HG02759 (cell line): ENCODE measurements at regions not wholly inside any gene's neighbourhood (a gene's known extent, or its start where the extent isn't known, plus 50 kb on each side); places are given as distances from the start of the nearest gene placed in this dataset.
"Not testable (repeated sequence)": the region's sequence is repeated elsewhere in the genome, so short reads cannot be mapped to it uniquely, and the experiment has no call there.

Experiments used
- ATAC-seq: cut with Tn5 transposase; IDR thresholded peaks from one replicate; pipeline ENCODE4 v1.9.1; 2021; ENCODE audit warnings: mild to moderate bottlenecking, moderate library complexity; ENCODE audit not compliant: unreplicated experiment

- no peak for ATAC-seq
Observed at GRCh38 chr2:153308466-153308865, 170.1 kb downstream of the RPRM start.

- ATAC-seq = no peak
Observed at GRCh38 chr2:153307223-153307622, 171.3 kb downstream of the RPRM start.

- no peak for ATAC-seq
Observed at GRCh38 chr2:153299809-153300208, 178.8 kb downstream of the RPRM start.

- no peak for ATAC-seq
Observed at GRCh38 chr2:153299217-153299616, 179.3 kb downstream of the RPRM start.

GRCh38 chr2:153294199-153294786 is 184.3 kb downstream of the RPRM start:
- no peak for ATAC-seq

GRCh38 chr2:153291718-153292117 is 186.8 kb downstream of the RPRM start:
- peak; percentile 51 for ATAC-seq

- ATAC-seq = peak; percentile 78
Observed at GRCh38 chr2:153287109-153287801, 191.3 kb downstream of the RPRM start.

- ATAC-seq = no peak
Observed at GRCh38 chr2:153268941-153269461, 209.6 kb downstream of the RPRM start.

GRCh38 chr2:153256876-153257275 is 221.7 kb downstream of the RPRM start:
- not testable (repeated sequence) for ATAC-seq

- ATAC-seq = not testable (repeated sequence)
Observed at GRCh38 chr2:153246636-153247035, 231.9 kb downstream of the RPRM start.

GRCh38 chr2:153235516-153235915 is 243.0 kb downstream of the RPRM start:
- peak; percentile 91 for ATAC-seq

GRCh38 chr2:153232464-153232863 is 246.1 kb downstream of the RPRM start:
- no peak for ATAC-seq

GRCh38 chr2:153230977-153231376 is 247.6 kb downstream of the RPRM start:
- ATAC-seq = no peak

- no peak for ATAC-seq
Observed at GRCh38 chr2:153228904-153229303, 249.7 kb downstream of the RPRM start.

GRCh38 chr2:153227981-153228380 is 250.6 kb downstream of the RPRM start:
- ATAC-seq = no peak

- no peak for ATAC-seq
Observed at GRCh38 chr2:153222231-153223165, 256.1 kb downstream of the RPRM start.

- no peak for ATAC-seq
Observed at GRCh38 chr2:153221506-153221905, 257.1 kb downstream of the RPRM start.

- no peak for ATAC-seq
Observed at GRCh38 chr2:153221087-153221486, 257.5 kb downstream of the RPRM start.

- ATAC-seq = no peak
Observed at GRCh38 chr2:153218851-153219250, 259.7 kb downstream of the RPRM start.

GRCh38 chr2:153214337-153214736 is 264.2 kb downstream of the RPRM start:
- ATAC-seq = no peak

- ATAC-seq = no peak
Observed at GRCh38 chr2:153213022-153213421, 265.5 kb downstream of the RPRM start.
